Suppressor macrophage treated with lipopolysaccharide for 4 hours (primary cell): ENCODE measurements at regions not wholly inside any gene's neighbourhood (a gene's known extent, or its start where the extent isn't known, plus 50 kb on each side); places are given as distances from the start of the nearest gene placed in this dataset.
A peak's percentile ranks its signal among the peaks of the same experiment; 100 is the strongest.

ENCODE experiments used
- DNase-seq: peaks from one replicate; pipeline ENCODE4 v3.0.0-alpha.2; 2020

GRCh38 chr3:115486880-115487279, 136.4 kb upstream of the GAP43 start:
- no peak for DNase-seq

- DNase-seq: no peak
These were observed 135.3 kb upstream of the GAP43 start for GRCh38 chr3:115487968-115488367.

GRCh38 chr3:115488409-115488808, 134.9 kb upstream of the GAP43 start:
- no peak for DNase-seq

GRCh38 chr3:115494826-115495225, 128.5 kb upstream of the GAP43 start:
- DNase-seq: no peak

- no peak for DNase-seq
These were observed 124.9 kb upstream of the GAP43 start for GRCh38 chr3:115498421-115498820.

- no peak for DNase-seq
These were observed 124.4 kb upstream of the GAP43 start for GRCh38 chr3:115498898-115499297.

GRCh38 chr3:115499666-115500065, 123.6 kb upstream of the GAP43 start:
- no peak for DNase-seq

- no peak for DNase-seq
These were observed 122.5 kb upstream of the GAP43 start for GRCh38 chr3:115500795-115501194.

GRCh38 chr3:115502128-115502527, 121.2 kb upstream of the GAP43 start:
- no peak for DNase-seq

- no peak for DNase-seq
These were observed 119.9 kb upstream of the GAP43 start for GRCh38 chr3:115503394-115503793.

- no peak for DNase-seq
These were observed 114.7 kb upstream of the GAP43 start for GRCh38 chr3:115508562-115508961.

GRCh38 chr3:115512565-115513415, 110.5 kb upstream of the GAP43 start:
- DNase-seq: peak; percentile 40

GRCh38 chr3:115513416-115513800, 109.9 kb upstream of the GAP43 start:
- DNase-seq: no peak

GRCh38 chr3:115517457-115518050, 105.8 kb upstream of the GAP43 start:
- no peak for DNase-seq

GRCh38 chr3:115518100-115518852, 105.0 kb upstream of the GAP43 start:
- DNase-seq: no peak

- no peak for DNase-seq
These were observed 103.1 kb upstream of the GAP43 start for GRCh38 chr3:115520241-115520640.

GRCh38 chr3:115520651-115521245, 102.6 kb upstream of the GAP43 start:
- DNase-seq: no peak

GRCh38 chr3:115523458-115523857, 99.9 kb upstream of the GAP43 start:
- no peak for DNase-seq

GRCh38 chr3:115524549-115524948, 98.8 kb upstream of the GAP43 start:
- DNase-seq: no peak

- DNase-seq: no peak
These were observed 97.6 kb upstream of the GAP43 start for GRCh38 chr3:115525731-115526130.

- no peak for DNase-seq
These were observed 90.1 kb upstream of the GAP43 start for GRCh38 chr3:115533218-115533617.

- DNase-seq: no peak
These were observed 87.1 kb upstream of the GAP43 start for GRCh38 chr3:115536171-115536570.

GRCh38 chr3:115537669-115538068, 85.6 kb upstream of the GAP43 start:
- no peak for DNase-seq
